ENCODE measurements at regions not wholly inside any gene's neighbourhood (a gene's known extent, or its start where the extent isn't known, plus 50 kb on each side); places are given as distances from the start of the nearest gene placed in this dataset.
"Not testable (repeated sequence)": the region's sequence is repeated elsewhere in the genome, so short reads cannot be mapped to it uniquely, and the experiment has no call there.

GRCh38 chr7:69204943-69205342 lies 393.3 kb upstream of the AUTS2 start:
- H3K27ac ChIP-seq (ENCODE audit: low read length), result no peak overlapping the region
- no peaks in the 10 kb centered on the region for H3K36me3 ChIP-seq (ENCODE audit: control insufficient read depth, insufficient read depth, low read length)
- WGBS (ENCODE audit: insufficient coverage, insufficient read length), result no CpG with 5 or more reads among the region's 3 CpGs
- no peak overlapping the region for H3K4me3 ChIP-seq (ENCODE audit: low read length)
- H3K4me1 ChIP-seq (ENCODE audit: control insufficient read depth, insufficient read depth, low read length), result no peaks in the 10 kb centered on the region
- H3K9me3 ChIP-seq (ENCODE audit: control insufficient read depth, insufficient read depth, low read length), result peaks cover 5% of the 10 kb centered on the region
- no peak for DNase-seq (ENCODE audit: low read depth, low spot score)
- H3K27me3 ChIP-seq (ENCODE audit: control insufficient read depth, insufficient read depth, low read length), result no peaks in the 10 kb centered on the region

- Histone ChIP-seq H3K9me3 (ENCODE audit: control insufficient read depth, insufficient read depth, low read length) (peaks cover 5% of the 10 kb centered on the region), H3K27me3 (ENCODE audit: control insufficient read depth, insufficient read depth, low read length) (no peaks in the 10 kb centered on the region), H3K36me3 (ENCODE audit: control insufficient read depth, insufficient read depth, low read length) (no peaks in the 10 kb centered on the region), H3K27ac (ENCODE audit: low read length) (no peak overlapping the region), H3K4me3 (ENCODE audit: low read length) (no peak overlapping the region), H3K4me1 (ENCODE audit: control insufficient read depth, insufficient read depth, low read length) (no peaks in the 10 kb centered on the region)
- DNase-seq (ENCODE audit: low read depth, low spot score), result no peak
These were observed 392.7 kb upstream of the AUTS2 start for GRCh38 chr7:69205581-69205980.

- H3K27me3 ChIP-seq (ENCODE audit: control insufficient read depth, insufficient read depth, low read length), result no peaks in the 10 kb centered on the region
- H3K36me3 ChIP-seq (ENCODE audit: control insufficient read depth, insufficient read depth, low read length), result no peaks in the 10 kb centered on the region
- no CpG with 5 or more reads among the region's 6 CpGs for WGBS (ENCODE audit: insufficient coverage, insufficient read length)
- DNase-seq (ENCODE audit: low read depth, low spot score), result no peak
- H3K27ac ChIP-seq (ENCODE audit: low read length), result no peak overlapping the region
- no peaks in the 10 kb centered on the region for H3K4me1 ChIP-seq (ENCODE audit: control insufficient read depth, insufficient read depth, low read length)
- H3K9me3 ChIP-seq (ENCODE audit: control insufficient read depth, insufficient read depth, low read length), result peaks cover 7% of the 10 kb centered on the region
- no peak overlapping the region for H3K4me3 ChIP-seq (ENCODE audit: low read length)
These were observed 390.0 kb upstream of the AUTS2 start for GRCh38 chr7:69208276-69208675.

GRCh38 chr7:69208848-69209247 lies 389.4 kb upstream of the AUTS2 start:
- Histone ChIP-seq H3K4me1 (ENCODE audit: control insufficient read depth, insufficient read depth, low read length) (no peaks in the 10 kb centered on the region), H3K27me3 (ENCODE audit: control insufficient read depth, insufficient read depth, low read length) (no peaks in the 10 kb centered on the region), H3K4me3 (ENCODE audit: low read length) (no peak overlapping the region), H3K27ac (ENCODE audit: low read length) (no peak overlapping the region), H3K9me3 (ENCODE audit: control insufficient read depth, insufficient read depth, low read length) (peaks cover 7% of the 10 kb centered on the region), H3K36me3 (ENCODE audit: control insufficient read depth, insufficient read depth, low read length) (no peaks in the 10 kb centered on the region)
- DNase-seq (ENCODE audit: low read depth, low spot score), result no peak
- no CpG with 5 or more reads among the region's 6 CpGs for WGBS (ENCODE audit: insufficient coverage, insufficient read length)

GRCh38 chr7:69211336-69211735 lies 386.9 kb upstream of the AUTS2 start:
- Histone ChIP-seq H3K27ac (ENCODE audit: low read length) (no peak overlapping the region), H3K9me3 (ENCODE audit: control insufficient read depth, insufficient read depth, low read length) (peaks cover 12% of the 10 kb centered on the region), H3K4me1 (ENCODE audit: control insufficient read depth, insufficient read depth, low read length) (no peaks in the 10 kb centered on the region), H3K27me3 (ENCODE audit: control insufficient read depth, insufficient read depth, low read length) (no peaks in the 10 kb centered on the region), H3K36me3 (ENCODE audit: control insufficient read depth, insufficient read depth, low read length) (no peaks in the 10 kb centered on the region), H3K4me3 (ENCODE audit: low read length) (no peak overlapping the region)
- WGBS (ENCODE audit: insufficient coverage, insufficient read length), result no CpG with 5 or more reads among the region's 10 CpGs
- no peak for DNase-seq (ENCODE audit: low read depth, low spot score)

GRCh38 chr7:69211739-69212138 lies 386.5 kb upstream of the AUTS2 start:
- peaks cover 12% of the 10 kb centered on the region for H3K9me3 ChIP-seq (ENCODE audit: control insufficient read depth, insufficient read depth, low read length)
- no peaks in the 10 kb centered on the region for H3K27me3 ChIP-seq (ENCODE audit: control insufficient read depth, insufficient read depth, low read length)
- no peaks in the 10 kb centered on the region for H3K4me1 ChIP-seq (ENCODE audit: control insufficient read depth, insufficient read depth, low read length)
- H3K27ac ChIP-seq (ENCODE audit: low read length), result no peak overlapping the region
- H3K36me3 ChIP-seq (ENCODE audit: control insufficient read depth, insufficient read depth, low read length), result no peaks in the 10 kb centered on the region
- no CpG with 5 or more reads among the region's 6 CpGs for WGBS (ENCODE audit: insufficient coverage, insufficient read length)
- no peak overlapping the region for H3K4me3 ChIP-seq (ENCODE audit: low read length)
- DNase-seq (ENCODE audit: low read depth, low spot score), result no peak

GRCh38 chr7:69213878-69214277 lies 384.4 kb upstream of the AUTS2 start:
- Histone ChIP-seq H3K36me3 (ENCODE audit: control insufficient read depth, insufficient read depth, low read length) (no peaks in the 10 kb centered on the region), H3K9me3 (ENCODE audit: control insufficient read depth, insufficient read depth, low read length) (peaks cover 9% of the 10 kb centered on the region), H3K4me3 (ENCODE audit: low read length) (no peak overlapping the region), H3K27ac (ENCODE audit: low read length) (no peak overlapping the region), H3K4me1 (ENCODE audit: control insufficient read depth, insufficient read depth, low read length) (no peaks in the 10 kb centered on the region), H3K27me3 (ENCODE audit: control insufficient read depth, insufficient read depth, low read length) (no peaks in the 10 kb centered on the region)
- DNase-seq (ENCODE audit: low read depth, low spot score), result no peak
- WGBS (ENCODE audit: insufficient coverage, insufficient read length), result no CpG with 5 or more reads among the region's 8 CpGs

GRCh38 chr7:69215516-69215915 lies 382.8 kb upstream of the AUTS2 start:
- H3K4me3 ChIP-seq (ENCODE audit: low read length); DNase-seq (ENCODE audit: low read depth, low spot score); H3K4me1 ChIP-seq (ENCODE audit: control insufficient read depth, insufficient read depth, low read length); H3K27ac ChIP-seq (ENCODE audit: low read length); H3K36me3 ChIP-seq (ENCODE audit: control insufficient read depth, insufficient read depth, low read length); H3K27me3 ChIP-seq (ENCODE audit: control insufficient read depth, insufficient read depth, low read length): not testable (repeated sequence)
- peaks cover 10% of the 10 kb centered on the region for H3K9me3 ChIP-seq (ENCODE audit: control insufficient read depth, insufficient read depth, low read length)
- no CpG with 5 or more reads among the region's 10 CpGs for WGBS (ENCODE audit: insufficient coverage, insufficient read length)

GRCh38 chr7:69217516-69218350 lies 380.5 kb upstream of the AUTS2 start:
- DNase-seq (ENCODE audit: low read depth, low spot score), result no peak
- Histone ChIP-seq H3K27me3 (ENCODE audit: control insufficient read depth, insufficient read depth, low read length) (no peaks in the 10 kb centered on the region), H3K4me3 (ENCODE audit: low read length) (no peak overlapping the region), H3K9me3 (ENCODE audit: control insufficient read depth, insufficient read depth, low read length) (peaks cover 11% of the 10 kb centered on the region), H3K4me1 (ENCODE audit: control insufficient read depth, insufficient read depth, low read length) (no peaks in the 10 kb centered on the region), H3K27ac (ENCODE audit: low read length) (no peak overlapping the region), H3K36me3 (ENCODE audit: control insufficient read depth, insufficient read depth, low read length) (no peaks in the 10 kb centered on the region)
- no CpG with 5 or more reads among the region's 18 CpGs for WGBS (ENCODE audit: insufficient coverage, insufficient read length)

- Histone ChIP-seq H3K36me3 (ENCODE audit: control insufficient read depth, insufficient read depth, low read length) (no peaks in the 10 kb centered on the region), H3K27ac (ENCODE audit: low read length) (no peak overlapping the region), H3K4me1 (ENCODE audit: control insufficient read depth, insufficient read depth, low read length) (no peaks in the 10 kb centered on the region), H3K27me3 (ENCODE audit: control insufficient read depth, insufficient read depth, low read length) (no peaks in the 10 kb centered on the region), H3K9me3 (ENCODE audit: control insufficient read depth, insufficient read depth, low read length) (peaks cover 11% of the 10 kb centered on the region), H3K4me3 (ENCODE audit: low read length) (no peak overlapping the region)
- DNase-seq (ENCODE audit: low read depth, low spot score), result no peak
- WGBS (ENCODE audit: insufficient coverage, insufficient read length), result no CpG with 5 or more reads among the region's 4 CpGs
These were observed 379.7 kb upstream of the AUTS2 start for GRCh38 chr7:69218576-69218975.

- WGBS (ENCODE audit: insufficient coverage, insufficient read length), result no CpG with 5 or more reads among the region's 2 CpGs
- Histone ChIP-seq H3K27ac (ENCODE audit: low read length) (no peak overlapping the region), H3K36me3 (ENCODE audit: control insufficient read depth, insufficient read depth, low read length) (no peaks in the 10 kb centered on the region), H3K9me3 (ENCODE audit: control insufficient read depth, insufficient read depth, low read length) (peaks cover 13% of the 10 kb centered on the region), H3K4me1 (ENCODE audit: control insufficient read depth, insufficient read depth, low read length) (no peaks in the 10 kb centered on the region), H3K4me3 (ENCODE audit: low read length) (no peak overlapping the region), H3K27me3 (ENCODE audit: control insufficient read depth, insufficient read depth, low read length) (no peaks in the 10 kb centered on the region)
- DNase-seq (ENCODE audit: low read depth, low spot score), result no peak
These were observed 378.9 kb upstream of the AUTS2 start for GRCh38 chr7:69219381-69219780.

Data from iPS DF 6.9 (cell line).